Adrenal gland (tissue), 9 donors: ENCODE measurements at regions not wholly inside any gene's neighbourhood (a gene's known extent, or its start where the extent isn't known, plus 50 kb on each side); places are given as distances from the start of the nearest gene placed in this dataset.

ENCODE experiments used
- DNase-seq, 7 donors: peaks; one replicate each; pipeline ENCODE4 v3.0.0-alpha.2; 2019 to 2020
- H3K27ac ChIP-seq, 5 donors: fragments of 200-600 bp; sonication (generic) in 4 of 5; 1 replicate in 3 of 5; 2 replicates in 2 of 5; pipeline versions ENCODE4 v1.5.1 to v1.8.0; 2016 to 2020; ENCODE audit warnings: mild to moderate bottlenecking in 1 of 5
- H3K27me3 ChIP-seq: fragments of 200-600 bp; 2 replicates; pipeline ENCODE4 v1.8.0; 2021
- H3K36me3 ChIP-seq, 2 donors: fragments of 200-600 bp; replicated peaks in 1 of 2; 1 replicate in 1 of 2; 2 replicates in 1 of 2; pipeline versions ENCODE4 v1.5.1 to v1.8.0; 2018 to 2022
- H3K4me1 ChIP-seq, 2 donors: fragments of 200-600 bp; replicated peaks in 1 of 2; 1 replicate in 1 of 2; 2 replicates in 1 of 2; pipeline versions ENCODE4 v1.5.1 to v1.8.0; 2018 to 2021
- H3K4me3 ChIP-seq, 4 donors: fragments of 200-600 bp; sonication (generic) in 3 of 4; one replicate each; pipeline ENCODE4 v1.5.1; 2016 to 2018
- H3K9me3 ChIP-seq, 3 donors: fragments of 200-600 bp; sonication (generic) in 1 of 3; replicated peaks in 1 of 3; 1 replicate in 2 of 3; 2 replicates in 1 of 3; pipeline versions ENCODE4 v1.5.1 to v1.8.0; 2016 to 2021
- CTCF ChIP-seq, 6 experiments: fragments of 450-650 bp in 4 of 6; fragments of 200-600 bp in 2 of 6; sonication (generic) in 1 of 6; IDR thresholded peaks; 1 replicate in 5 of 6; 2 replicates in 1 of 6; pipeline versions ENCODE4 v1.5.1 to v1.8.0; 2016 to 2021; ENCODE audit warnings: antibody characterized with exemption in 6 of 6, mild to moderate bottlenecking in 2 of 6, moderate library complexity in 1 of 6
- POLR2A ChIP-seq, 2 donors: fragments of 450-650 bp; IDR thresholded peaks; one replicate each; pipeline ENCODE4 v1.6.1; 2017; ENCODE audit warnings: antibody characterized with exemption in 2 of 2, mild to moderate bottlenecking in 2 of 2, moderate library complexity in 1 of 2
- WGBS, 4 donors: extraction: QIAGEN DNeasy Blood & Tissue Kit in 2 of 4; methylation state at CpG; one replicate each; pipeline versions ENCODE4 v1.1.5 to v1.1.7; 2013 to 2017; 5-methylcytosine and 5-hydroxymethylcytosine counted together
- intact Hi-C, 2 donors: fragments of 100-400 bp; cut with DNase I; formaldehyde crosslinking; loops; one replicate each; pipeline versions ENCODE4 v1.14.1 to v1.15.0; 2022 to 2023
- donor health status: healthy with polysubstance abuse.
- donor health status: Bipolar disorder and iron deficiency.
- donor health status: DM: yes; HTN: yes; CAD: no.
- donor health status: DM: no; HTN: no; CAD: no.
- donor health status: DM: no; HTN: no; CAD: no.

GRCh38 chr6:170162011-170162774 is 128.7 kb downstream of the DLL1 start:
- peak in 2 of 7 donors; percentile 8 to 38 for DNase-seq
- 70 to 92% (median 80%) methylated on average over 8 to 27 of the region's 27 CpGs for WGBS, 4 donors
- intact Hi-C loops = no loop called here
- no peaks in the 10 kb centered on the region for H3K27me3 ChIP-seq
- no peaks in the 10 kb centered on the region for H3K9me3 ChIP-seq
- no peak overlapping the region for H3K4me3 ChIP-seq
- no peak for TF ChIP-seq CTCF (IDR thresholded peaks at IDR 0.05)
- TF ChIP-seq POLR2A (IDR thresholded peaks at IDR 0.05) = no peak
- no peaks in the 10 kb centered on the region for H3K36me3 ChIP-seq
- no peaks in the 10 kb centered on the region for H3K4me1 ChIP-seq
- no peak overlapping the region for H3K27ac ChIP-seq

- 84 to 91% (median 86%) methylated on average over 15 to 27 of the region's 27 CpGs for WGBS, 4 donors
- intact Hi-C loops = no loop called here
Measured at GRCh38 chr6:170160628-170161611, 130.0 kb downstream of the DLL1 start.

GRCh38 chr6:170160031-170160627 is 130.7 kb downstream of the DLL1 start:
- no peaks in the 10 kb centered on the region for H3K4me1 ChIP-seq
- TF ChIP-seq POLR2A (IDR thresholded peaks at IDR 0.05) (no peak), CTCF (IDR thresholded peaks at IDR 0.05) (no peak)
- H3K9me3 ChIP-seq = no peaks in the 10 kb centered on the region
- no peak overlapping the region for H3K27ac ChIP-seq
- no peak for DNase-seq
- no peaks in the 10 kb centered on the region for H3K36me3 ChIP-seq
- H3K4me3 ChIP-seq = no peak overlapping the region
- no peaks in the 10 kb centered on the region for H3K27me3 ChIP-seq
- intact Hi-C loops = no loop called here
- WGBS, 4 donors = 92% methylated on average over 16 to 40 of the region's 40 CpGs; no CpG with 5 or more reads in 1 of the 4 donors

More at GRCh38 chr6:170160628-170161611, 130.0 kb downstream of the DLL1 start:
- Histone ChIP-seq H3K27me3 (no peaks in the 10 kb centered on the region), H3K9me3 (no peaks in the 10 kb centered on the region), H3K27ac (no peak overlapping the region), H3K36me3 (no peaks in the 10 kb centered on the region), H3K4me3 (no peak overlapping the region), H3K4me1 (no peaks in the 10 kb centered on the region)
- no peak for DNase-seq
- TF ChIP-seq CTCF (IDR thresholded peaks at IDR 0.05) (no peak), POLR2A (IDR thresholded peaks at IDR 0.05) (no peak)
